Liver (tissue), 3 donors: ENCODE measurements at regions not wholly inside any gene's neighbourhood (a gene's known extent, or its start where the extent isn't known, plus 50 kb on each side); places are given as distances from the start of the nearest gene placed in this dataset.

Experiments used
- CTCF ChIP-seq: fragments of 150-350 bp; IDR thresholded peaks from 2 replicates; pipeline ENCODE4 v1.5.1; 2017; ENCODE audit warnings: improper control_type of control experiment, low read depth, low read length; ENCODE audit not compliant: missing input control
- RAD21 ChIP-seq, 2 donors: IDR thresholded peaks; 2 replicates each; pipeline ENCODE4 v1.6.1; 2016; ENCODE audit warnings: antibody characterized with exemption in 2 of 2, mild to moderate bottlenecking in 2 of 2
- donor health status: healthy.
- donor health status: healthy.

DNA sequence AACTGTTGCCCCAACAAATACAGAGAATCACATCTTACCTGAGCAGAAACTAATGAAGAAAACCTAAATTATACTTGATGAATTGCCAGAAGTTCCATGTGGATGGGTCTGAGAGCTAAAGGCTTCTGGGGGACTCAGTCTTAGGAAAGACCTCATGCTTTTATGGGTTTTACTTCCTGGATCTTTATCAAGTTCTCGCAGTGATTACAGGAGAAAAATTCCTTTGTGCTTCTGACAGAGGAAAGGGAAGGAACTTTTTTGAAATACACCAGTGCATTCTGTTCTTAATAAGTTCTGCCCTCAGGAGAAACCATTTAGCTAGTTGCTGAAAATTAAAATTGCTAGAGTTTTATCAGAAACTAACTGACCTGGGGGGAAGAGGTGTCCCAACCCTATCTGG lies 203.9 kb upstream of the KITLG start:
- no peak for TF ChIP-seq CTCF
- TF ChIP-seq RAD21 (IDR thresholded peaks at IDR 0.05), result no peak
